ENCODE measurements at regions not wholly inside any gene's neighbourhood (a gene's known extent, or its start where the extent isn't known, plus 50 kb on each side); places are given as distances from the start of the nearest gene placed in this dataset.

DNA sequence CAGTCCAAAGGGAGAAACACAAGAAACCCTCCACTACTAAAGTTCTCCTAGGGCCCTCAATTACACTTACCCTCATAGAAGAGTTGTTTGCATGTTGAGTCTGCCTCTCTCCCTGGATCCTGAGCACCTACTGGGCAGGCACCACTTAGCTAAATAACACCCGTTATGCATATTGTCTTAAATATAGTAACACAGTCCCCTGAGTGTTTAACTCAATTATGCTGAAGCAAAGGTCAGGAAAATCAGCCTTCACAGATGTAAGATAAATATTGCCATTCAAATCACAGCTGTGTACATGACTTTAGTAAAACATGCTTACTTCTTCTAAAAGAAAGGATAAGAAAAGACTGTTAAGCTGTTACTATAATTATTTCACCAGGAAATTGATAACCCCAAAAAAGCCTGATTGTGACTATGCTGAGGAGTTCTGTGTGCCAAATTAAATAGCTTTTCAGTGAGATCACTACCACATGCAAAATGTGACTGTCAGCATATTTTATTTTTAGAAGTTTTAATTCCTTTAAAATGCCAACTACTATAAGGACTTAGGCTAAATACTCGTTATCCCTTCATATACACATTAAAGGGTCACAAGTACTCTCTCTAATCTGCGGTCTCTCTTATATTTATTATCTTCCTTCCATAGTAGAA, 733.9 kb upstream of the PHF14 start:
- Histone ChIP-seq H3K4me3 (no peak overlapping the region), H3K36me3 (no peaks in the 10 kb centered on the region), H3K27me3 (no peaks in the 10 kb centered on the region), H3K9me3 (no peaks in the 10 kb centered on the region), H3K4me1 (peaks cover 0 to 14% (median 0%) of the 10 kb centered on the region in 3 donors), H3K27ac (no peak overlapping the region)
- WGBS, 2 donors (ENCODE audit: low coverage in 1 of 2) = 18 to 27% methylated on average over 3 of the region's 3 CpGs
- ATAC-seq = no peak
- TF ChIP-seq POLR2AphosphoS5 (IDR thresholded peaks at IDR 0.05) (no peak), POLR2A (IDR thresholded peaks at IDR 0.05) (no peak), EP300 (IDR thresholded peaks at IDR 0.05) (no peak)
- TF ChIP-seq, protein P1, sequence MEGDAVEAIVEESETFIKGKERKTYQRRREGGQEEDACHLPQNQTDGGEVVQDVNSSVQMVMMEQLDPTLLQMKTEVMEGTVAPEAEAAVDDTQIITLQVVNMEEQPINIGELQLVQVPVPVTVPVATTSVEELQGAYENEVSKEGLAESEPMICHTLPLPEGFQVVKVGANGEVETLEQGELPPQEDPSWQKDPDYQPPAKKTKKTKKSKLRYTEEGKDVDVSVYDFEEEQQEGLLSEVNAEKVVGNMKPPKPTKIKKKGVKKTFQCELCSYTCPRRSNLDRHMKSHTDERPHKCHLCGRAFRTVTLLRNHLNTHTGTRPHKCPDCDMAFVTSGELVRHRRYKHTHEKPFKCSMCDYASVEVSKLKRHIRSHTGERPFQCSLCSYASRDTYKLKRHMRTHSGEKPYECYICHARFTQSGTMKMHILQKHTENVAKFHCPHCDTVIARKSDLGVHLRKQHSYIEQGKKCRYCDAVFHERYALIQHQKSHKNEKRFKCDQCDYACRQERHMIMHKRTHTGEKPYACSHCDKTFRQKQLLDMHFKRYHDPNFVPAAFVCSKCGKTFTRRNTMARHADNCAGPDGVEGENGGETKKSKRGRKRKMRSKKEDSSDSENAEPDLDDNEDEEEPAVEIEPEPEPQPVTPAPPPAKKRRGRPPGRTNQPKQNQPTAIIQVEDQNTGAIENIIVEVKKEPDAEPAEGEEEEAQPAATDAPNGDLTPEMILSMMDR (IDR thresholded peaks at IDR 0.05) = no peak

- H3K9me3 ChIP-seq = peaks cover 0 to 15% (median 0%) of the 10 kb centered on the region in 3 donors
These were observed 728.3 kb upstream of the PHF14 start for GRCh38 chr7:10245406-10245805.

GRCh38 chr7:10257438-10257837, 716.2 kb upstream of the PHF14 start:
- Histone ChIP-seq H3K36me3 (no peaks in the 10 kb centered on the region), H3K27me3 (no peaks in the 10 kb centered on the region), H3K4me1 (no peaks in the 10 kb centered on the region), H3K4me3 (no peak overlapping the region), H3K9me3 (no peaks in the 10 kb centered on the region), H3K27ac (no peak overlapping the region)
- 78 to 93% methylated on average over 3 to 5 of the region's 5 CpGs for WGBS, 2 donors (ENCODE audit: low coverage in 1 of 2)
- no peak for ATAC-seq
- TF ChIP-seq EP300 (IDR thresholded peaks at IDR 0.05) = no peak
- TF ChIP-seq POLR2AphosphoS5 (IDR thresholded peaks at IDR 0.05) = no peak
- no peak for TF ChIP-seq POLR2A (IDR thresholded peaks at IDR 0.05)
- TF ChIP-seq, protein P1 (IDR thresholded peaks at IDR 0.05) = no peak

More at GRCh38 chr7:10245406-10245805, 728.3 kb upstream of the PHF14 start:
- Histone ChIP-seq H3K27me3 (no peaks in the 10 kb centered on the region), H3K4me1 (peaks cover 0 to 2% (median 0%) of the 10 kb centered on the region in 3 donors), H3K36me3 (no peaks in the 10 kb centered on the region), H3K4me3 (no peak overlapping the region), H3K27ac (no peak overlapping the region)
- ATAC-seq = no peak
- no peak for TF ChIP-seq EP300 (IDR thresholded peaks at IDR 0.05)
- TF ChIP-seq POLR2AphosphoS5 (IDR thresholded peaks at IDR 0.05) = no peak
- TF ChIP-seq POLR2A (IDR thresholded peaks at IDR 0.05) = no peak
- TF ChIP-seq, protein P1 (IDR thresholded peaks at IDR 0.05) = no peak

DNA sequence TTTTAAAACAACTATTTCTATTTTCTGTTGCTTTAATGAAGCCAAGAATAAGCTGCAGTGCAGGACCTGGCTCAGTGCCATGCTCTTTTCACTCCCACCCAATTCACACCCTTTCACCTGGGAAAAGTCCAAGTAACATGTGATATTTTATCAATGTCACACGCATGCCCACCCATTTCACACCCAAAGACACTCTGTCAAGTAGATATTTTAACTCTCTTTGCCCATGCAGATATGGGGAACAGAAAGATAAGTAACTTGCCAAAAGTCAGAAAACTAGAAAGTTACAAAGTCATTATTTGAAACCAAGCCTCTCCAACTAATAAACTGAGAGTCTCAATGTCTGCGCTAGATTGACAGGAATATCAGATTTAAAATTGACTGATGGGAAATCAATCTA, 706.7 kb upstream of the PHF14 start:
- H3K27ac ChIP-seq = no peak overlapping the region
- H3K36me3 ChIP-seq = no peaks in the 10 kb centered on the region
- no peak for TF ChIP-seq POLR2A (IDR thresholded peaks at IDR 0.05)
- TF ChIP-seq EP300 (IDR thresholded peaks at IDR 0.05) = no peak
- no peak for TF ChIP-seq POLR2AphosphoS5 (IDR thresholded peaks at IDR 0.05)
- TF ChIP-seq, protein P1 (IDR thresholded peaks at IDR 0.05) = no peak
- no peaks in the 10 kb centered on the region for H3K27me3 ChIP-seq
- H3K4me1 ChIP-seq = peaks cover 0 to 32% (median 7%) of the 10 kb centered on the region in 3 donors
- WGBS, 2 donors (ENCODE audit: low coverage in 1 of 2) = 67 to 79% methylated on average over 2 of the region's 2 CpGs
- no peaks in the 10 kb centered on the region for H3K9me3 ChIP-seq
- no peak overlapping the region for H3K4me3 ChIP-seq
- no peak for ATAC-seq

DNA sequence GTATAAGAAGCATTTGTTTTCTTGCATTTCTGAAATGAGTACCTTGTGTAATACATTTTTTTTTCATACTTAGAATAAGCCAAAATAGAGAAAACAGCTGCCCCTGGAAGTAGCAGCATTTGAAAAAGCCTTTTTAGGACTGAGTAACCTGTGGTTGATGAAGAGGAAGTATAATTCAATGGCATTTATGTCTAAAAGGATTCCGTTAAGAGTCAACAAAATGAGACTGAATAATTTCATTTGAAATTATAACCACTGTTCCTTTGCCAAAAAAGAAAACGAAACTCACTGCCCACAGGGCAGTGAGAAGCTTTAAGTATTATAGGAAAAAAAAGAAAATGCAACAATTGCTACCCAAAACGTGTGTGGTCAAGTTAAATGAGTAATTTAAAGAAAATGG, 705.6 kb upstream of the PHF14 start:
- Histone ChIP-seq H3K27me3 (no peaks in the 10 kb centered on the region), H3K4me1 (peaks cover 0 to 32% (median 7%) of the 10 kb centered on the region in 3 donors), H3K27ac (no peak overlapping the region), H3K9me3 (no peaks in the 10 kb centered on the region), H3K4me3 (no peak overlapping the region), H3K36me3 (no peaks in the 10 kb centered on the region)
- TF ChIP-seq POLR2AphosphoS5 (IDR thresholded peaks at IDR 0.05) (no peak), POLR2A (IDR thresholded peaks at IDR 0.05) (no peak), EP300 (IDR thresholded peaks at IDR 0.05) (no peak)
- TF ChIP-seq, protein P1 (IDR thresholded peaks at IDR 0.05) = no peak
- ATAC-seq = no peak
- 3 to 5% methylated on average over 3 of the region's 3 CpGs for WGBS, 2 donors (ENCODE audit: low coverage in 1 of 2)
